ENCODE measurements at regions not wholly inside any gene's neighbourhood (a gene's known extent, or its start where the extent isn't known, plus 50 kb on each side); places are given as distances from the start of the nearest gene placed in this dataset.

GRCh38 chr17:54405826-54406225, 494.8 kb upstream of the TOM1L1 start:
- TF ChIP-seq SUZ12 (IDR thresholded peaks at IDR 0.05; ENCODE audit: extremely low read depth, insufficient read depth, insufficient read length) (no peak), YY1 (IDR thresholded peaks at IDR 0.05; ENCODE audit: insufficient read depth, insufficient read length) (no peak), ZNF274 (IDR thresholded peaks at IDR 0.05; ENCODE audit: low read depth, low read length) (no peak)
